T follicular helper cell (primary cell): ENCODE measurements at regions not wholly inside any gene's neighbourhood (a gene's known extent, or its start where the extent isn't known, plus 50 kb on each side); places are given as distances from the start of the nearest gene placed in this dataset.

Experiments used
- DNase-seq: peaks from one replicate; pipeline ENCODE4 v3.0.0-alpha.2; 2020; ENCODE audit warnings: low read depth

DNA sequence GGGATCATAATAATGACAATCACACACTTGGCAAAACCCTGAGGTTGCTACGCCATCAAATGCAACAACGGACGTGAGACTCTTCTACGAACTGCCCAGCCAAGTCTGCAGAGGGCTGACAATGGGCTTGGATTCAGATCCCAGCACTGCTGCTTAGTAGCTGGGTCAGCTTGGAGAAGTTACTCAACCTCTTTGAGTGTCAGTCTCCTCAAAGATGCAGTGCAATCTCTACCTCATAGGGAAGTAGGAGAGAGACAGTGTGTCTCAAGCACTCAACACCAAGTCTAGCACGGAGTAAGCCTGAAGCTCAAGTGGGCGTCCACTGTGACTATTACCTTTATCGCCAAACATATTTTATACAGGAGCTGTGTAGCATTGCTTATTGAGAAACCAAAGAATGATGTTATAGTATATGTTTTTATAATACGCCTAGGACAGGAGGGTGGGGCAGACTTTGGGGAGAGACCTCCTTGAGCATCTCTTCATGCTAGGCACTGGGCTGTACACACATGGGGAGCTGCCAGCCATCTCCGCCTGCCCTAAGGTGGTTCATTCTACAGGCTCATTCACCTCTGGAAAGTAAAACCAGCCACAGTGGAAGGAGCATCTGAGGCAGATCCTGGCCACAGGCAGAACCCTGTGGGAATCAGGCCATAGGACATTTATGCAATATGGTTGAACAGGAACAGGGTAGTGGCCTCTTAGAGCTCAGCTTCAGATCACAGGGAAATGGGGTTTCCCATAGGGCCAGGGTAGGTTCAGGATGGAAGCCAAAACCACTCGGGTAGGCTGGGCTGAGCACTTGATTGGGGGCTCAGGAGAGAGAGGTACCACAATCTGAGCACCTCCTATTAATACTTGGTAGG lies 160.2 kb downstream of the MRPL14 start:
- no peak for DNase-seq

DNA sequence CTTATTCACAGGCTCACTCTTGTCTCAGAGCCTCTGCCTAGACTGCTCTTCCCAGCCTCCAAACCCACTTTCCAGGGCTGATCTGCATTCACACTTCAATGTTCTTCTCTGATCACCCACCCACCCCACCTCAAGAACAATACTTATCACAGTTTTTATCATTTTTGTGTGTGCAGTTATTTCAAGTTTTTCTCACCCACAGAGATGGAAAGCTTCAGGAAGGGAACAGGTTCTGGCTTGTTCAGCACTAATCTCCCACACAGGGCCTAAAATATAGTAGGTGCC lies 160.9 kb downstream of the MRPL14 start:
- DNase-seq = no peak

DNA sequence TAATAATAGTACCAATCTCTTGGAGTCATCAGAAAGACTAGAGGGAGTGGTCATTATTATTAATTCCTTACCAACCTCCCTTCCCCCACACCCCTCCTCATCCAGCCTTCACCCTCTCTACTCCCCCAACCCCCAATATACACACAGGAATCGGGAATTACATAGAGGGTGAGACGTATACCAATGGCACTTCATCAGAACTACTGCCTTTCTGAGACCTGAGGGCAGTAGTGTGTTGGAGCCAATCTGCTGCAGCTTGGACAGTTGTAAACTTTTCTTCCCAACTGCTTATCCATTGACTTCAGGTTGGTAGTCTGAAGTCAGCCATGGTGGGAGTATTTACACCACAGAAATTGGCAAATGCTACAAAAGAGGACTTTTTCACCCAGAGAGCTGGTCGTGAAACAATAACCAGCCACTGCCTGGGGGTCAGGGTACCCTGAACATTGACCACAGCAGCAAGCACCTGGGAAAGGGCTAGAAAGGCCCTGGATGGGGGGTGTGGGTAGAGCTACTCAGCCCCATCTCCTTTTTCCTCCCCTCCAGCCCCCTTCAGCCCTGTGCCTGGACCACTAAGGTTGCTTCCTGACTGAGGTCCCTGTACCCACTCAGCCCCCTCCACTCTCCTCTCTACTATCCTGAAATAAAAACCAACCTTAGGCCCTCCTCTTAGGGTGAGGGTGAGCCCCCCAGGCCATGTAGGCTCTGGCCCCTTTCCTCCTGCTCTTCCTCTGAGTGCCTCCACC lies 161.5 kb downstream of the MRPL14 start:
- no peak for DNase-seq

DNA sequence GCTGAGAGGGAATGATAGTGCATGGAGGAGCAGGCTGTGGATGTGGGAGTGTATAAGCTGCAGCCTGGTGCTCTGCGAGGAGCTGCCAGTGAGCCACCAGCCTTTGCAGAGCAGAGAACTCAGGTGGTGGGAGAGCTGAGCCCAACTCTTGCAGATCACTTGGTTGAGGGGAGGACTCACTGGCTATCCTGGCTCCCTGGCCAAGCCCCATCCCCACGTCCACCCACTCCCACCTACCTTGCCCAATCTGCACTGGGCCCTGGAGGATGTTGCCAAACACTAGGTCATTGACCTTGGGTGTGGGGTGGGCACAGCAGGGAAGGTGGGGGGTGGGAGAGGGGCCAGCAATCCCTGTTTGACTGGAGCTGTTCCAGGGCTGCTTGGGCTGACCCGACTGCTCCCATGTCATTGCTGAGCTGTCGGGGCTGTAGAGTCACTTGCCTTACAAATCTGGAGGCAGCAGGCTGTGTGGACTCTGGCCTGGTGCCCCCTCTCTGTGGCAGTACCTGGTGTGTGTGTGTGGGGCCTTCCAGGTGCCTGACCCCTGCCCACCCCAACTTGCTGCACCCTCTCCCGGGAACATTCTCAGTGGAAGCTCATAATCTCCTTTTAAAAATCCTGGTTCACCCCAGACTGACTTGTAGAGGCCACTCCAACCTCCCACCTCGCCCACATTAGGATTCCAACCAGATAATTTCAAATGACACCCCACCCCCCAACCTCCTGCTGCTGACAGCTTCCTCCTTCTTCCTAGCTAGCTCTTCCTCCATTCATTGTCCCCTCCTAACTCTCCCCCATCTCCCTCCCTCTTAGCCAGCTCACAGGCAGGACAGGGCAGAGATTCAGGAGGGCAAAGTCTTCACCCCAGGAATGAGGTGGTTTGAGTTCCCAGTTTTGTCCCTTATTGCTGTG lies 162.3 kb downstream of the MRPL14 start:
- DNase-seq = no peak

DNA sequence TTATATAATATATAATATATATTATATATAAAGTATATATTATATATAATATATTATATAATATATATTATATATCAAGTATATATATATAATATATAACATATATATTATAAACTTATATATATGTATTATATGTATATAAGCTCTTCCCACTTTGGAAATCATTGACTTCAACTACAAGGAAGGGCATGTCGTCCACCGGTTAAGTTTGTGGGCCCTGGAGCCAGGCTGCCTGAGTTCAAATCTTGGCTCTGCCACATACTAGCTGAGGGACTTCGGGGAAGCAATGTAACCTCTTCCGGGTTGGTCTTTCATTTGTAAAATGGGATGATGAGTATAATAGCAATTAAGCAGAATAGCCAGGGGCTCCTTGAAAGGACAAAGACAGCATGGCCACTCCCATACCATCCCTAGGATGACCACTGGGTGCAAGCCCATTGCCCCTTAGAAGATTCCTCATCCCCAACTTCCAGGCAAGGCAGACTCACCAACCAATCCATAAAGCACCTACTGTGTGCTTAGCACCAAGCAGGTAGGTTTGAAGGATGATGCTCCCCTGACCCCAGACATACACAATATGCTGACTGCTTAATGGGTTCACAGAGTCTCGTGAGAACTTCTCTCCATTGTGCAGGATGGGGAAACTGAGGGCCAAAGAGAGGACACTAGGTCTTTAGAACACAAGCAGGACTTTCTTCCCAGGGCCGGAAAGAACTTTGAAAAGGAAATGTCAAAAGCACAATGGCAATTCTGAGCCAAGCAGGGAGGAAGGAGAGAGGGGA lies 163.2 kb downstream of the MRPL14 start:
- no peak for DNase-seq

DNA sequence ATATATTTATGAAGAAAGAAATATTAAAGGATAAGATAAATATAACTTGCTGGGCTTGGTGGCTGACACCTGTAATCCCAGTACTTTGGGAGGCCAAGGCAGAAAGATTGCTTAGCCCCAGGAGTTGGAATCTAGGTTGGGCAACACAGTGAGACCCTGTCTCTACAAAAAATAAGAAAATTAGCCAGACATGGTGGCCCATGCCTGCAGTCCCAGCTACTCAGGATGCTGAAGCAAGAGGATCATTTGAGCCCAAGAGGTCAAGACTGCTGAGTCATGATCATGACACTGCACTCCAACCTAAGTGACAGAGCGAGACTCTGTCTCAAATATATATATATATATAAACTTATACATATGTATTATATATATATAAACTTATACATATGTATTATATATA lies 164.0 kb downstream of the MRPL14 start:
- no peak for DNase-seq

DNA sequence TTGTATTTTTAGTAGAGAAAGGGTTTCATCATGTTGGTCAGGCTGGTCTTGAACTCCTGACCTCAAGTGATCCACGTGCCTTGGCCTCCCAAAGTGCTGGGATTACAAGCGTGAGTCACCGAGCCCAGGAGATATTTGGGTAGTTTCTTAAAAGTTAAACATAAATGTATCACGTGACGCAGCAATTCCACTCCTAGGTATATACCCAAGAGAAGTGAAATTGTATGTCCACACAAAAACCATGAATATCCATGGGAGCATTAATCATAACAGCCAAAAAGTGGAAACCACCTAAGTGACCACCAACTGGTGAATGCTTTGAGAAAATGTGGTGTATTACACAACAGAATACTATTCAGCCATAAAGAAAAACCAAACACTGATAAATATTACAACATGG lies 164.8 kb downstream of the MRPL14 start:
- DNase-seq = no peak

DNA sequence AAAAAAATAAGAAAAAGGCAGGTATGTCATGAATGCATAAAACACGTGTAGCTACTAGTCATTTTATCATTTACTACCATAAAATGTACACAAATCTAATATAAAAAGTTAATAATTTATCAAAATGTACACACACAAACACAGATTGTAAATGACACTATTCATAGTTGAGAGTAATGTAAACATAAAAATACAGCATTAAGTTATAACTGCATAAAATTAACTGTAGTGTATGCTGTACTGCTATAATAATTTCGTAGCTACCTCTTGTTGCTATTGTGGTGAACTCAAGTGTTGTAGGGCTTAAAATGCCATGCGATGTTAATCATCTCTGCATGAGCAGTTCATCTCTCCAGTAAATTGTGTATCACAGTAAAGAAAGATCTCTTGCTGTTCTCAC lies 170.0 kb downstream of the MRPL14 start:
- DNase-seq = no peak

DNA sequence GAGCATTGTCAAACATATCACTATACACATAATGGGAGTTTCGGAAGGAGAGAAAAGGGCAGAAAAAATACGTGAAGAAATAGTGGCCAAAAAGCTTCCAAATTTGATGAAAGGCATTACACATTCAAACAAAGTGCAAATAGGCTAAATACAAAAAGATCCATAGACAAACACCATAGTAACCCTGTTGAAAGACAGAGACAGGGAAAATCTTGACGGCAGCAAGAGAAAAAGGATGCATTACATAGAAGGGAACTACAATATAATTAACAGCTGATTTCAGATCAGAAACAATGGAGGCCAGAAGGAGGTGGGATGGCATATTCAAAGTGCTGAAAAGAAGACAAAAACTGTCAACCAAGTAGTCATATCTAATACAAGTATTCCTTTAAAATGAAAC lies 170.8 kb downstream of the MRPL14 start:
- DNase-seq = no peak

DNA sequence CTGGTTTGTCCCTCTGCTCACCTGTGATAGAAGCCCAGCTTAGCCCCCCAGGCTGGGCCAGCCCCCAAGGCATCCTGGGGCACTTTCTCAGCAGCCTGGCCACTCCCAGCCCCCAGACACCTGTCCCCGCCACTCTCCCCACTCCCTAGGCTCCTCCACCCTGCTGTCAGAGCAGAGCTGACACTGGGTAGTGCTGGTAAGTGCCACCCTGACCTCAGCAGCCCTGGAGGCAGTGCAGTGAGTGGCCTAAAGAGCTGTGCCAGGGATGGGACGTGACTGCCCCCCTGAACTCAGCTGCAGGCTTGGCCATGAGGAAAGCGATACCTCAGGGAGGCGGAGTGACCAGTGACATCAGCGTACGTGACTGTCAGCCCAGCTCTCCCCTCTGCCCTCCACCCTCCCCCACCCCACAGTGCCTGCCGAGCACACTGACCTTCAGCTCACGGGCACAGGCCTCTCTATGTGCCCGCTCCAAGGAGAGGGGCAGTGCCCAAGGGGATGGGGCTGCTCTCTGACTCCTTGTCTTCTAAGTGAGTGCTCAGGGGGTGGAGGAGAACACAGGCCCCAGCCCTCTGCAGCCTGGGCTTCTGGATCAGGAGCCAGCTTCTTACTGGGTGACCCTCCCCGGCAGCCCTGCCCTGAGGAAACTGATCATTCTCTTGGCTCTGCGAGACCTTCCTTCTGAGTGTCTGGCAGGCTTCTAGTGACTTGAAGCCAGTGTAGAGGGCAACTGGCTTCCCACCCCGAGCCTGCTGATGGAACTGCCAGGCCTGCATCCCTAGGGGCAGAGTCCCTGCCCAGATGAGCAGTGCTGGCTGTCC lies 172.7 kb downstream of the MRPL14 start:
- DNase-seq = no peak

DNA sequence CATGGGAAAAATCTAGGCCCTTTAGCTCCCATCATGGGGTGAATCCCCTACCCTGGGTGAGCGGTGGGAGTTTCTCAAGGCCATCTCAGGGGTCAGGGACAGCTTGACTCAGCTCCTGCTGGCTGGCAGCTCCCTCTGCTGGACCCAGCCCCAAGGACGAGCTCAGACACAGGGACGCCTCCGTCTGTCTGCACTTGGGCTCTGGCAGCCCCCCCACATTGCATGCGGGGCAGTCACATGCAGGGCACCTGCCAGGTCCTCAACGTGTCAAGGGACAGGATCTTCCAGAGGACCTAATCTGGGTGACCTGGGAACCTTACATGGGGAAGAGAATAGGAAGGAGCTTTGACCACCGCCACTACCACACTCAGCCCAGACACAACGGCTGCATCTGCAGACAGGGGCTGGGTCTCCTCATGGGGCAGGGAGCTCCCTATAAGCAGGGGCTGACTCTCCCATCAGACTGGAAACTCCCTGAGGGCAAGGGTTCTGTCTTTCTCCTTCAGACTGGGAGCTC lies 173.4 kb downstream of the MRPL14 start:
- no peak for DNase-seq

DNA sequence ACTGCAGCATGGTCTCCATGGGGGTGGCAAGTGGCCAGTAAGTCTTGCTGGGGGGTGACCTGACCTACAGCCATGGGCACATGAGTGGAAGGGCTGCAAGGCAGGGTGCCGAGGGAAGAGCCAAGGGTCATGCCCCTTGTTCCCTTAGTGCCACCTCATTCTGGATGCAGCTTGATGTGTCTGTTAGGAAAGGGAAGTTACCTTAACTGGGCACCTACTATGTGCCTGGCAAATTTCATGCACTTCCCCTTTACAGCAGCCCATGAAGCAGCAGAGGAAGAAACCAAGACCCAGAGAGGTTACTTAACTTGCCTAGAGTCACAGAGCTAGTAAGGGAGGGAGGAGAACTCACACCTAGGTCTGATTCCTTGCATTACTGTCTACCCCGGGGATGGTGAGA lies 174.0 kb downstream of the MRPL14 start:
- no peak for DNase-seq

DNA sequence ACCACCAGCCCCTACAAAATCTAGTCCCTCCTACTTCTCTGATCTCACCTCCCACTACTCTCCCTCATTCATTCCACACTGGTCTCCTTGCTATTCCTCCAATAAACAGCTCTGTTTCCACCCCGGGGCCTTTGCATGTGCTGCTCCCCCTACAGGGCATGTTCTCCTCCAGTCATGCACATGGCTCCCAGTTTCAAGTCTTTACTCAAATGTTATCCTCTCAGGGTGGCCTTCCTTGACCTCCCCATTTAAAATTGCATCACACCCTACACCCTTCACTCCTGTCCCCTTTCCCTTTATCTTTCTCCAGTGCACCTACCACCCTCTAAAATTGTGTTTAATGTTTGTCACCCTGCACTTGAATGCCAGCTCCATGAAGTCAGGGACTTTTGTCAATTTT lies 174.5 kb downstream of the MRPL14 start:
- DNase-seq = no peak

DNA sequence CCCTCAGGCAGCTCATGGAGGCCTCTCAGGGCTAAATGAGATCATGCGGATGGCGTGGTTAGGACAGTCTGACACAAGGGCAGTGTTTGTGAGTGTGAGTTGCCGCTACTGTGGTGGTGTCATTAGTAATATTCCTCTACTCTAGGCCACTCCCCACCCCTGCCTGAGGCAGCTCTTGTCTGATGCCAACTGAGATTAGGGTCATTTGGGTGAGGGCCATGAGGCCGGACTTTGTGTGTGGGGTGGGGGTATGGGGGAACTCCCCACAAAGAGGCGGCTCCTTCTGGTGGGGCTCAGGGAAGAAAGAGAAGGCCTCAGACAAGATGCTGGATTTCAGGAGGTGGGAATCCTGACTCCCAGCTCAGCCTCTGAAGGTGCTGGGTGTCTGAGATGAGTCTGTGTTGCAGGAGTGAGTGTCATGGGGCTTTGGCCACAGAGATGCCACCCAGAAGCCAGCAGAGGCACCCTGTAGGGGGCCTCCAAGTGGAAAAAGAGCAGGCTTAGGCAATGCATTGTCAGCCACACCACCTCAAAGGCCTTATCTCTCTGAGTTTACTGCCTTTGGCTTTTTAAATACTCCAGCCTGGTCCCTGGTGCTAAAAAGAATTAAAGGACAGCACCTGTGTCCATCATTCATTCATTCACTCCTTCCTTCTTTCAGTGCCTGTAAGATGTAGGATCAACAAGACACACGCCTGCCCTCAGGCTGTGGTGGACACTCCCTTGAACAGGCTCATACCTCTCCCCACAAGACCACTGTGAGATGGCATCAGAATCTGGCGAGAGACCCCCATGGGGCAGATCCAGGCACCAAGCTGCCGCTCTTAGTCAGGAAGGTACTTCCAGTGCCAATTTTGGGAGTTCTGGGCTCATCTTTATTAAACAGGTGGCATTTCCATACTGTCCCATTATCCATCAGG lies 175.2 kb downstream of the MRPL14 start:
- no peak for DNase-seq

DNA sequence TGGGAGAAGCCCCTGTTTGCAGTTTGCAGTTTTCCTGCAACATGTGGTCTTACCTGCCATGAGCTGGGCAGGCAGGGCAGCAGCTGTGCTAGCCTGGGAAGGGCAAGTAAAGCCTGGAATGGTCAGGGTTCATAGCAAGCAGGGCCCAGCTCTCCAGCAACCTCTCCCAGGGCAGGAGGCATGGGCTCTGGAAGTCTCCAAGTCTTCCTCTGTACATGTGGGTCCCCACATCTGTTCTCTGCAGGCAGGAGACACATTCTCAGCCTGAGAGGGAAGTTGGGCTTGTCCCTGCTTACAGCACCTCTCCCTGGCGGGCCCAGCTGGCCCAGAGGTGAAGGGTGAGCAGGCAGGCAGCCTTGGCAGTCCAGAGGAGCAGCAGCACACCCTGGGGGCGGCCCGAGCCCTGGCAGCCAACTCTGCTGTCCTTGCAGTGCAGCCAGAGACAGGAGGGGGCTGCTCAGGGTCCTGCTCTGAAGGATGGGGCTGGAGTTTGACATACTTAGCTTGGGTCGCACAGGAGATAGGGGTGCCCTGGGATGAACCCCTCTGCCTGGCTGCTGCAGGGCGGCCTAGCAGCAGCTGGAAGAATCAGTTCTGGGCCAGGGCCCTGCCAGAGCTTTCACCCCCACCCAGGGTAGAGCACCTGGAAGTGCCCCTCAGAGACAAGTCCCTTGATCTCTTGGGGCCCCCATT lies 176.0 kb downstream of the MRPL14 start:
- DNase-seq = no peak

DNA sequence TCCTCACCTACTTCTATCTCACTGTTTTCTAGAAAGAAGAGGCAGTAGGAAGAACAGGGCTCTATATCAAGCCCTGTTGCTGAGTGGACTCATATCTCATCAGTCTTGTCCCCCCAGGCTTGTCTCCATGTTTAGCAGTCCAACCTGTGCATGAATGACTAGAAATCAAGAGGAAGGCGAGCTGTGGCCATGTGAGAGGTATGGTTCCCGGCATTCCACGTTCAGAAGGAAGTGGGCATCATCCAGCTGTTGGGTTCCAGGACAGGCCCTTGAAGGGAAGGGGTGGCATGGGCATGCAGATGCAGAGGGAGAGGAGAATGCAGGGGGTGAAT lies 176.6 kb downstream of the MRPL14 start:
- no peak for DNase-seq

DNA sequence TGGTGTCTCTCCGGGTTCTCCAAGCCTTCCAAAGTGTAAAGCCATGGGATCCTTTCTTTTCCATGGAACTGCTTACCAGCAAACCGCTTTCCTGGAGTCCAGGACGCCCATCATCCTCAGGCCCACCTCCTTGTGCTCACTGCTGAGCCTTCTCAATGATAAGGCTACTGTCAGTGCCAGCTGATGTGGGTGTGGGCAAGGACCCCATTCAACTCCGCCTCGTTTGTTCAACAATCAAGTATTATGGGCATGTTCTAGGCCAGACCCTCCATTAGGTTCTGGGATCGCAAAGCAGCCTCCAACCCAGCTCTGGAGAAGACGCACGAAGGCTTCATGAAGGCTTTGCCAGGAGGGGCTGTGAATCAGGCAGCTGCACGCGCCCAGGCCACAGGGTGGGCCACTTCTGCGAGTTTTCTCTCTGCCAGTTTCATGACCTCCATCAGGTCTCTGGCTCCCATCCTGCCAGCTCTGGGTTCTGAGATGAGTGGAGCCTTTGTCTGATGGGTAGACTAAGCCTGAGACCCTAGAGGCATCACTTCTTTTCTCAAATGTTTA lies 177.1 kb downstream of the MRPL14 start:
- no peak for DNase-seq

DNA sequence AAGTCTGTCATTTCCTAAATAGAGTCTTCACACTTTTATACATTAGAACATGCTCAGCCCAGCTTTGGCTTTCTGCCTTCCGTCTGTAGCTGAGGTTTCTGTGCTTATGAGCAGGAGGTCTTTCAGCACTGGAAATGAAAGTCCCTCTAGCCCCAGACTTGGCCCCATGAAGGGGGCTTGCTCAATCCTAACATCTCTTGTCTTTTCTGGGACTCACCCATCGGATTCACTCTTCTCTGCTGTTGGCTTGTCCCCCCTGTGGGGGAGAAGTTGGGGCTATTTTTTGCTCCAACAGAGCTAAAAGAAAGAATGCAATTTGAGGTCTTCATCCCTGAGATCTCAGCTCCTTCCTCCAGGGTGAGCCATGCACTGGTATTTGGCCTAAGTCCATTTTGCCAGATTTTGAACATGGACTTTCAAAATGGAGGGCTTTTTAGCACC lies 177.7 kb downstream of the MRPL14 start:
- DNase-seq = no peak
